Mesenchymal stem cell (in vitro differentiated cells and primary cell): ENCODE measurements at regions not wholly inside any gene's neighbourhood (a gene's known extent, or its start where the extent isn't known, plus 50 kb on each side); places are given as distances from the start of the nearest gene placed in this dataset.

Experiments used
- DNase-seq: peaks from one replicate; pipeline ENCODE4 v3.0.0-alpha.2; 2013
- H2AFZ ChIP-seq: one replicate; pipeline ENCODE4 v1.6.1; 2013; ENCODE audit warnings: low read depth, mild to moderate bottlenecking, control low read depth, inconsistent platforms, low read length, moderate library complexity
- H2AK5ac ChIP-seq: 2 replicates; pipeline ENCODE4 v1.6.1; 2013; ENCODE audit warnings: low read length, moderate library complexity, mild to moderate bottlenecking, inconsistent platforms; ENCODE audit not compliant: severe bottlenecking
- H2BK120ac ChIP-seq: one replicate; pipeline ENCODE4 v1.6.1; 2013; ENCODE audit warnings: low read depth, mild to moderate bottlenecking, inconsistent platforms, low read length, moderate library complexity
- H2BK12ac ChIP-seq, 2 experiments: one replicate each; pipeline ENCODE4 v1.6.1; 2013; ENCODE audit warnings: inconsistent platforms in 2 of 2, low read length in 2 of 2, mild to moderate bottlenecking in 2 of 2, moderate library complexity in 2 of 2, control low read depth in 1 of 2
- H2BK15ac ChIP-seq: one replicate; pipeline ENCODE4 v1.6.1; 2013; ENCODE audit warnings: mild to moderate bottlenecking, low read depth, inconsistent platforms; ENCODE audit not compliant: poor library complexity, severe bottlenecking
- H2BK5ac ChIP-seq: 2 replicates; pipeline ENCODE4 v1.6.1; 2013; ENCODE audit warnings: low read depth, mild to moderate bottlenecking, low read length, control low read depth, inconsistent platforms; ENCODE audit not compliant: poor library complexity, severe bottlenecking
- H3K14ac ChIP-seq, 2 experiments: one replicate each; pipeline ENCODE4 v1.6.1; 2013; ENCODE audit warnings: inconsistent platforms in 2 of 2, low read length in 2 of 2, control low read depth in 1 of 2, mild to moderate bottlenecking in 1 of 2, moderate library complexity in 1 of 2
- H3K18ac ChIP-seq, 2 experiments: one replicate each; pipeline ENCODE4 v1.6.1; 2013; ENCODE audit warnings: inconsistent platforms in 2 of 2, low read length in 2 of 2, control low read depth in 1 of 2, low read depth in 1 of 2, mild to moderate bottlenecking in 1 of 2
- H3K23ac ChIP-seq, 2 experiments: one replicate each; pipeline ENCODE4 v1.6.1; 2013; ENCODE audit warnings: inconsistent platforms in 2 of 2, low read length in 2 of 2, mild to moderate bottlenecking in 2 of 2, moderate library complexity in 2 of 2, control low read depth in 1 of 2
- H3K27ac ChIP-seq: 2 replicates; pipeline ENCODE4 v1.5.1; 2013; ENCODE audit warnings: mild to moderate bottlenecking, moderate library complexity, low read length, control low read depth, inconsistent platforms; ENCODE audit not compliant: poor library complexity, severe bottlenecking
- H3K27me3 ChIP-seq, 2 experiments: 2 replicates each; pipeline versions ENCODE4 v1.6.1 to v1.7.0; 2013; ENCODE audit warnings: low read length in 2 of 2, mild to moderate bottlenecking in 2 of 2, moderate library complexity in 2 of 2, control low read depth in 1 of 2, inconsistent platforms in 1 of 2; ENCODE audit not compliant: control insufficient read depth in 1 of 2, insufficient read depth in 1 of 2
- H3K36me3 ChIP-seq, 2 experiments: 2 replicates each; pipeline versions ENCODE4 v1.6.1 to v1.7.0; 2013; ENCODE audit warnings: low read length in 2 of 2, control low read depth in 1 of 2, inconsistent platforms in 1 of 2, low read depth in 1 of 2, mild to moderate bottlenecking in 1 of 2; ENCODE audit not compliant: insufficient read depth in 2 of 2, control insufficient read depth in 1 of 2
- H3K4ac ChIP-seq, 2 experiments: one replicate each; pipeline ENCODE4 v1.6.1; 2013; ENCODE audit warnings: inconsistent platforms in 2 of 2, low read length in 2 of 2, mild to moderate bottlenecking in 2 of 2, moderate library complexity in 2 of 2, control low read depth in 1 of 2, low read depth in 1 of 2
- H3K4me1 ChIP-seq: 2 replicates; pipeline ENCODE4 v1.6.1; 2013; ENCODE audit warnings: low read depth, low read length, control low read depth; ENCODE audit not compliant: control insufficient read depth, insufficient read depth
- H3K4me2 ChIP-seq: 2 replicates; pipeline ENCODE4 v1.6.1; 2013; ENCODE audit warnings: low read length, mild to moderate bottlenecking, inconsistent platforms; ENCODE audit not compliant: poor library complexity, severe bottlenecking
- H3K4me3 ChIP-seq, 2 experiments: 2 replicates each; pipeline versions ENCODE4 v1.5.1 to v1.7.0; 2013; ENCODE audit warnings: low read length in 2 of 2, mild to moderate bottlenecking in 2 of 2, control low read depth in 1 of 2, low read depth in 1 of 2; ENCODE audit not compliant: insufficient read depth in 1 of 2
- H3K79me1 ChIP-seq: replicated peaks from 2 replicates; pipeline ENCODE4 v1.6.1; 2013; ENCODE audit warnings: mild to moderate bottlenecking, control low read depth, low read length, inconsistent platforms; ENCODE audit not compliant: poor library complexity, severe bottlenecking
- H3K9ac ChIP-seq: 2 replicates; pipeline ENCODE4 v1.7.0; 2013; ENCODE audit warnings: mild to moderate bottlenecking, low read length, moderate library complexity
- H3K9me3 ChIP-seq: 2 replicates; pipeline ENCODE4 v1.7.0; 2013; ENCODE audit warnings: mild to moderate bottlenecking, low read length; ENCODE audit not compliant: control insufficient read depth
- H4K8ac ChIP-seq: one replicate; pipeline ENCODE4 v1.6.1; 2013; ENCODE audit warnings: inconsistent platforms, mild to moderate bottlenecking, low read length, moderate library complexity
- H4K91ac ChIP-seq: one replicate; pipeline ENCODE4 v1.6.1; 2013; ENCODE audit warnings: mild to moderate bottlenecking, low read length, inconsistent platforms
- WGBS: methylation state at CpG from one replicate; pipeline ENCODE4 v1.1.7; 2013; ENCODE audit warnings: mixed read lengths; 5-methylcytosine and 5-hydroxymethylcytosine counted together

DNA sequence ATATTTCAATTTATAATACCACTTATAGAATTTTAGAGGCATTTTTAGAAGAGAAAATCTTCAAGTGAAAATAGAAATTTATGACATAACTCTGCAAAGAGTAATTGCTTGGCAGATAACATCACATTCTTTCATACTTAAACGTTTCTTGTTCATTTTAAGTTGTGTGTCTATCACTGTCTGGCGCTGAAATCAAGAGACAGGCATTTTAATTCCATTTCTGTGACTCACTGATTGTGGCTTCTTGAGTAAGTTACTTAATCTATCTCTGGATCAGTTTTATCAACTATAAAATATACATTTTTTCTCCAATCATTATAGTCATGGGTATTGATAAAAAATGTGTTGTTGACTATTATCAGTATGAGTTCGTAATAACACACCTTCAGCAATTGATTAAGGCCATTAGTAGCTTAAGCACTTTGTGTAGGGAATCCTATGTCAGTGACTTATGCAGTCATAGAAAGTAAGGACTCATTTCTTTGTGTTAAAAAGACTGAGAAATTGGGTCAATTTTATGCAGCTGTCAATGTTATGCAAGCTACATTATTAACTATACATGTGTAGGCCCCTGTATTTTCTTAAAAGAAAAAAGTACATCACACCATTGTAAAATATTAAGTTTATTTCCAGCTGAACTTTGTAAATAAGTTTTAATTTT lies 497.3 kb downstream of the CCDC85A start:
- no peak overlapping the region for H3K18ac ChIP-seq
- H2BK12ac ChIP-seq, result no peak overlapping the region
- no peaks in the 10 kb centered on the region for H3K36me3 ChIP-seq
- H3K4me3 ChIP-seq, result no peak overlapping the region
- H3K4me1 ChIP-seq, result no peaks in the 10 kb centered on the region
- H3K4ac ChIP-seq, result no peak overlapping the region
- H3K23ac ChIP-seq, result no peak overlapping the region
- no peak overlapping the region for H2AK5ac ChIP-seq
- no peak overlapping the region for H2AFZ ChIP-seq
- no peak overlapping the region for H2BK15ac ChIP-seq
- H4K8ac ChIP-seq, result no peak overlapping the region
- H2BK5ac ChIP-seq, result no peak overlapping the region
- H3K9ac ChIP-seq, result no peak overlapping the region
- H3K4me2 ChIP-seq, result no peak overlapping the region
- no peaks in the 10 kb centered on the region for H3K27me3 ChIP-seq
- H2BK120ac ChIP-seq, result no peak overlapping the region
- H4K91ac ChIP-seq, result no peak overlapping the region
- H3K27ac ChIP-seq, result no peak overlapping the region
- H3K79me1 ChIP-seq, result no peaks in the 10 kb centered on the region
- no CpG with 5 or more reads among the region's 3 CpGs for WGBS
- DNase-seq, result peak; percentile 61
- H3K9me3 ChIP-seq, result no peaks in the 10 kb centered on the region
- no peak overlapping the region for H3K14ac ChIP-seq

DNA sequence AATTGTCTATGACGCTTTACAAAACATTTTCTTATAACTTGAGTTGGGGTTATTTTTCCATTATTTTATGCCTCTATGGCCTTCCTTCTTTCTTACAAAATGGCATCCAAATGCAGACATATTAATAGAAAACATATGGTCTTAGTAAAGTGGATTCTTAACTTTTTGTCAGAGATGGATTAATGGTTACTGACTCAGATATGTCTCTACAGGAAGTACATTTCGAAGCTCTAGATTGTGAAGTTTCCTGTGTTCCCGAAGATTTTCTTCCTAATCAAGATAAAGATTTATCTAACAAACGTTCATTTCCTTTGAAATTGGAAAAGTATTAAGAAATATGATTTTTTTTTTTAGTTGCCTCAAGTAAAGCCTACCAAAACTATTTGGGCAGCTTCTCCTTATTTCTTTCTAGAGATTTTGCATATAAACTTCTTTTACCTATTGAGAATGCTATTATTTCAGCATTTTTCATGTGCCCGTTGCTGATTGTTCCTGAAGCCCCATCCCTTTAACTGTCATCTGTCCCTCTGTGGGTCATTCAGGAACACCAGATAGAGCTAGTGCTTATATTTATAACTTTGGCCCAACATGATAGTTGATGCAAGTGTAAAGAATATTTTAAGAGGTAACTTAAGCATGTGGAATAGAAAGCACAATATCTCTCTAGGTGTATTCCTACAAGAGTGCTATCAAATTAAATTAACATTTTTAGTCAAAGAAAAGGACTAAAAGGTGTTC lies 498.0 kb downstream of the CCDC85A start:
- Histone ChIP-seq H3K9ac (no peak overlapping the region), H4K8ac (no peak overlapping the region), H2BK5ac (no peak overlapping the region), H3K4me2 (no peak overlapping the region), H4K91ac (no peak overlapping the region), H2BK15ac (no peak overlapping the region), H3K27me3 (no peaks in the 10 kb centered on the region), H3K9me3 (no peaks in the 10 kb centered on the region), H3K79me1 (no peaks in the 10 kb centered on the region), H3K18ac (no peak overlapping the region), H3K4me1 (no peaks in the 10 kb centered on the region), H3K23ac (no peak overlapping the region), H2AK5ac (no peak overlapping the region), H2BK12ac (no peak overlapping the region), H3K36me3 (no peaks in the 10 kb centered on the region), H3K27ac (no peak overlapping the region), H3K4ac (no peak overlapping the region), H2AFZ (no peak overlapping the region), H3K4me3 (no peak overlapping the region), H2BK120ac (no peak overlapping the region), H3K14ac (no peak overlapping the region)
- peak; percentile 47 for DNase-seq
- WGBS, result 20% methylated on average over 1 of the region's 5 CpGs

DNA sequence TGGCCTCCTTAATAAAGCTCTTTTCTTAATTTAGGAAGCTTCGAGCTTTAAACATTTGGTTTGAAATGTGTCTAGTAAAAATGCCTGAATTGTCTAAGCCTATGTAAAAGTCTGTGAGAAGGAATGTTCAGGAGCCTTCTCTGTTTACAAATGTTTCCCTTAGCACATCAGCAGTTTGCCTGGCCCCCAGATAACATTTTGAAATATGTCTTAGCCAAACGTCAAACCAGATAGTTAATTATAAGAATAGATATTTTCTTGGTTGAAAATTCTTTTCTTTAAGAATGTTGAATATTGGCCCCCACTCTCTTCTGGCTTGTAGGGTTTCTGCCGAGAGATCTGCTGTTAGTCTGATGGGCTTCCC lies 498.6 kb downstream of the CCDC85A start:
- Histone ChIP-seq H3K4me1 (no peaks in the 10 kb centered on the region), H3K9me3 (no peaks in the 10 kb centered on the region), H2BK15ac (no peak overlapping the region), H3K4me3 (no peak overlapping the region), H3K4me2 (no peak overlapping the region), H3K27ac (no peak overlapping the region), H3K4ac (no peak overlapping the region), H2BK120ac (no peak overlapping the region), H3K27me3 (no peaks in the 10 kb centered on the region), H3K79me1 (no peaks in the 10 kb centered on the region), H3K36me3 (no peaks in the 10 kb centered on the region), H4K91ac (no peak overlapping the region), H2BK12ac (no peak overlapping the region), H4K8ac (no peak overlapping the region), H3K14ac (no peak overlapping the region), H3K18ac (no peak overlapping the region), H2AK5ac (no peak overlapping the region), H2AFZ (no peak overlapping the region), H3K23ac (no peak overlapping the region), H2BK5ac (no peak overlapping the region), H3K9ac (no peak overlapping the region)
- WGBS, result 44% methylated on average over 1 of the region's 3 CpGs
- peak; percentile 24 for DNase-seq

DNA sequence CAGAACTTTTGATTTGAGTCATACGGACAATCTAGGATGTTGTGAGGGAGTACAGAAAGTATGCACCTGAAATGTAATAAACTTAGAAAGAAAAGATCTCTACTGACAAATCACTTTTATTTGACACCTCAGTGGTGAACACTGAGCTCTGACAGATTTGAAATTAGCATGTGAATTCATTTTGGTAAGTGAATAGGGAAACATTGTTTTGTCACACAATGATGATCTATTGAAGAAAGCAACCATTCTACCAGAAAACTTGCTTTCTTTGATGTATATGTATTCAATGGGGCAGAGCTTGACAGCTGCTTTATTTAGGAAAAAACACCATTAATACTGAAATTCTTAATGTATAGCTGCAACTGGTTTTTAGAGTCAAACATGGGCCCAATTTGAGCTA lies 500.5 kb downstream of the CCDC85A start:
- Histone ChIP-seq H2BK120ac (no peak overlapping the region), H2BK15ac (no peak overlapping the region), H3K9ac (no peak overlapping the region), H3K23ac (no peak overlapping the region), H3K4me3 (no peak overlapping the region), H3K4me2 (no peak overlapping the region), H3K4ac (no peak overlapping the region), H3K18ac (no peak overlapping the region), H2BK12ac (no peak overlapping the region), H4K8ac (no peak overlapping the region), H3K9me3 (no peaks in the 10 kb centered on the region), H2BK5ac (no peak overlapping the region), H4K91ac (no peak overlapping the region), H3K14ac (no peak overlapping the region), H3K4me1 (no peaks in the 10 kb centered on the region), H3K79me1 (no peaks in the 10 kb centered on the region), H3K36me3 (no peaks in the 10 kb centered on the region), H3K27ac (no peak overlapping the region), H3K27me3 (no peaks in the 10 kb centered on the region), H2AK5ac (no peak overlapping the region), H2AFZ (no peak overlapping the region)
- no CpG with 5 or more reads among the region's 1 CpG for WGBS
- DNase-seq, result no peak
